Body of pancreas (tissue), 4 donors: ENCODE measurements at regions not wholly inside any gene's neighbourhood (a gene's known extent, or its start where the extent isn't known, plus 50 kb on each side); places are given as distances from the start of the nearest gene placed in this dataset.

ENCODE experiments used
- POLR2A ChIP-seq, 3 donors: fragments of 450-650 bp; IDR thresholded peaks; one replicate each; pipeline ENCODE4 v1.6.1; 2016; ENCODE audit warnings: antibody characterized with exemption in 3 of 3, mild to moderate bottlenecking in 2 of 3
- TF ChIP-seq, protein P1 (sequence below), 7 experiments: fragments of 450-650 bp in 4 of 7; fragments of 200-600 bp in 3 of 7; sonication (generic) in 3 of 7; IDR thresholded peaks; one replicate each; pipeline ENCODE4 v1.5.1; 2016 to 2019; ENCODE audit warnings: antibody characterized with exemption in 7 of 7

- TF ChIP-seq POLR2A (IDR thresholded peaks at IDR 0.05) = no peak
- TF ChIP-seq, protein P1, sequence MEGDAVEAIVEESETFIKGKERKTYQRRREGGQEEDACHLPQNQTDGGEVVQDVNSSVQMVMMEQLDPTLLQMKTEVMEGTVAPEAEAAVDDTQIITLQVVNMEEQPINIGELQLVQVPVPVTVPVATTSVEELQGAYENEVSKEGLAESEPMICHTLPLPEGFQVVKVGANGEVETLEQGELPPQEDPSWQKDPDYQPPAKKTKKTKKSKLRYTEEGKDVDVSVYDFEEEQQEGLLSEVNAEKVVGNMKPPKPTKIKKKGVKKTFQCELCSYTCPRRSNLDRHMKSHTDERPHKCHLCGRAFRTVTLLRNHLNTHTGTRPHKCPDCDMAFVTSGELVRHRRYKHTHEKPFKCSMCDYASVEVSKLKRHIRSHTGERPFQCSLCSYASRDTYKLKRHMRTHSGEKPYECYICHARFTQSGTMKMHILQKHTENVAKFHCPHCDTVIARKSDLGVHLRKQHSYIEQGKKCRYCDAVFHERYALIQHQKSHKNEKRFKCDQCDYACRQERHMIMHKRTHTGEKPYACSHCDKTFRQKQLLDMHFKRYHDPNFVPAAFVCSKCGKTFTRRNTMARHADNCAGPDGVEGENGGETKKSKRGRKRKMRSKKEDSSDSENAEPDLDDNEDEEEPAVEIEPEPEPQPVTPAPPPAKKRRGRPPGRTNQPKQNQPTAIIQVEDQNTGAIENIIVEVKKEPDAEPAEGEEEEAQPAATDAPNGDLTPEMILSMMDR (IDR thresholded peaks at IDR 0.05) = no peak
Measured at GRCh38 chr12:33817713-33818112, 204.6 kb upstream of the ALG10 start.
